ENCODE measurements at regions not wholly inside any gene's neighbourhood (a gene's known extent, or its start where the extent isn't known, plus 50 kb on each side); places are given as distances from the start of the nearest gene placed in this dataset.

DNA sequence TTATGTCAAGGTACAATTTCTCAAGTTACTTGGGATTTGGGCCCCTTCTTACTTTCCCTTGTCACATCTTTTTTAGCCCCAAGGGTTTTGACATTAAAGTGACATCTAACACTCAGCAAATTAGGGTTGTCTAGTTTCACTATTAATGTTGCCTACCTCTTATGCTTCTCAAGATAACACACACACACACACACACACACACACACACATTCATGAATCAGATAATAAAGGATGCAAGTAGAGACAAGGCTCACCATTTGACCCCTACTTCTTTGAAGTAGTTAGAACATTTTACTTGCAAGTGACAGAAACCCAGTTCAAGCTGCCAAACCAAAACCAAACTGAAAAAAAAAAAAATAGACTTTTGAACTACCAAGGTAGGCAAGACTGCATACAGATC lies 138.8 kb downstream of the TRIB2 start:
- Histone ChIP-seq H3K79me2 (ENCODE audit: control insufficient read depth, insufficient read depth, low read length) (no peaks in the 10 kb centered on the region), H3K4me1 (replicated peaks in 1 of 2; ENCODE audit: control insufficient read depth in 2 of 2, insufficient read depth in 2 of 2, low read length in 2 of 2) (peaks cover 0 to 4% of the 10 kb centered on the region in 2 experiments; a peak in 2 of 5 replicates), H2AFZ (ENCODE audit: low read depth, low read length) (no peak overlapping the region), H4K20me1 (replicated peaks; ENCODE audit: control insufficient read depth, insufficient read depth, low read length) (no peaks in the 10 kb centered on the region), H3K9me3 (replicated peaks; ENCODE audit: control insufficient read depth, insufficient read depth, low read depth, low read length) (no peaks in the 10 kb centered on the region), H3K9ac (ENCODE audit: insufficient read depth in 1 of 2, low read depth in 2 of 2, low read length in 2 of 2) (no peak overlapping the region), H3K36me3 (ENCODE audit: control insufficient read depth, insufficient read depth, low read length) (no peaks in the 10 kb centered on the region), H3K27me3 (ENCODE audit: control insufficient read depth in 2 of 2, insufficient read depth in 2 of 2, low read length in 2 of 2) (no peaks in the 10 kb centered on the region), H3K9me1 (ENCODE audit: control insufficient read depth, insufficient read depth, low read length) (no peaks in the 10 kb centered on the region), H3K27ac (ENCODE audit: extremely low read depth, low read depth, low read length) (no peak overlapping the region), H3K4me2 (ENCODE audit: insufficient read depth, low read length) (no peak overlapping the region), H3K4me3 (no peak overlapping the region)
- ChIA-PET POLR2A (no interaction called here), CTCF (ENCODE audit: low intra/inter-chr PET ratio) (no interaction called here)
- DNase-seq (ENCODE audit: extremely low read depth in 1 of 4, low spot score in 3 of 4) (no peak), ATAC-seq (no peak), FAIRE-seq (no peak)
- BruUV-seq (replicated peaks): no TSS peak
- intact Hi-C loops (cut with micrococcal nuclease): no loop called here
- TF ChIP-seq NR2C1 (IDR thresholded peaks at IDR 0.05) (no peak), NR2C1 (tag; IDR thresholded peaks at IDR 0.05) (no peak), KAT7 (CRISPR knock-in tag; IDR thresholded peaks at IDR 0.05; ENCODE audit: borderline replicate concordance) (no peak), ZNF24 (IDR thresholded peaks at IDR 0.05) (no peak), ZNF507 (tag; conservative IDR thresholded peaks at IDR 0.05) (no peak), EP300 (IDR thresholded peaks at IDR 0.05; ENCODE audit: low read length) (no peak), ZNF77 (CRISPR knock-in tag; IDR thresholded peaks at IDR 0.05) (no peak), ZNF3 (CRISPR knock-in tag; IDR thresholded peaks at IDR 0.05) (no peak), BRF2 (IDR thresholded peaks at IDR 0.05; ENCODE audit: borderline replicate concordance, insufficient read depth, insufficient read length) (no peak), ZBTB17 (CRISPR knock-in tag; IDR thresholded peaks at IDR 0.05) (no peak), ARNT (IDR thresholded peaks at IDR 0.05) (no peak)
- TF ChIP-seq, protein P1, sequence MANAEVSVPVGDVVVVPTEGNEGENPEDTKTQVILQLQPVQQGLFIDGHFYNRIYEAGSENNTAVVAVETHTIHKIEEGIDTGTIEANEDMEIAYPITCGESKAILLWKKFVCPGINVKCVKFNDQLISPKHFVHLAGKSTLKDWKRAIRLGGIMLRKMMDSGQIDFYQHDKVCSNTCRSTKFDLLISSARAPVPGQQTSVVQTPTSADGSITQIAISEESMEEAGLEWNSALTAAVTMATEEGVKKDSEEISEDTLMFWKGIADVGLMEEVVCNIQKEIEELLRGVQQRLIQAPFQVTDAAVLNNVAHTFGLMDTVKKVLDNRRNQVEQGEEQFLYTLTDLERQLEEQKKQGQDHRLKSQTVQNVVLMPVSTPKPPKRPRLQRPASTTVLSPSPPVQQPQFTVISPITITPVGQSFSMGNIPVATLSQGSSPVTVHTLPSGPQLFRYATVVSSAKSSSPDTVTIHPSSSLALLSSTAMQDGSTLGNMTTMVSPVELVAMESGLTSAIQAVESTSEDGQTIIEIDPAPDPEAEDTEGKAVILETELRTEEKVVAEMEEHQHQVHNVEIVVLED (CRISPR knock-in tag; IDR thresholded peaks at IDR 0.05): no peak
- in situ Hi-C loops (cut with MboI): no loop called here
